Esophagus squamous epithelium (tissue), 5 donors: ENCODE measurements at regions not wholly inside any gene's neighbourhood (a gene's known extent, or its start where the extent isn't known, plus 50 kb on each side); places are given as distances from the start of the nearest gene placed in this dataset.

Source experiments
- DNase-seq: peaks from one replicate; lab custom pipeline; 2025; lab: John Stamatoyannopoulos, UW
- H3K27ac ChIP-seq, 4 donors: fragments of 200-600 bp; sonication (generic); one replicate each; pipeline ENCODE4 v1.5.1; 2016 to 2019; ENCODE audit warnings: mild to moderate bottlenecking in 1 of 4
- H3K27me3 ChIP-seq, 4 donors: fragments of 200-600 bp; sonication (generic); 1 replicate in 3 of 4; 2 replicates in 1 of 4; pipeline versions ENCODE4 v1.5.1 to v1.6.0; 2017 to 2021; ENCODE audit warnings: antibody characterized with exemption in 1 of 4
- H3K36me3 ChIP-seq, 3 donors: fragments of 200-600 bp; sonication (generic); one replicate each; pipeline ENCODE4 v1.5.1; 2016 to 2019
- H3K4me1 ChIP-seq, 3 donors: fragments of 200-600 bp; sonication (generic); one replicate each; pipeline ENCODE4 v1.5.1; 2017 to 2019
- H3K4me3 ChIP-seq, 4 donors: fragments of 200-600 bp; sonication (generic); 1 replicate in 3 of 4; 2 replicates in 1 of 4; pipeline ENCODE4 v1.5.1; 2016 to 2019; ENCODE audit warnings: mild to moderate bottlenecking in 2 of 4, moderate library complexity in 1 of 4
- H3K9me3 ChIP-seq, 3 donors: fragments of 200-600 bp; sonication (generic); one replicate each; pipeline ENCODE4 v1.5.1; 2016 to 2019
- POLR2A ChIP-seq, 4 donors: fragments of 450-650 bp; IDR thresholded peaks; one replicate each; pipeline ENCODE4 v1.6.1; 2017; ENCODE audit warnings: antibody characterized with exemption in 4 of 4, mild to moderate bottlenecking in 4 of 4, moderate library complexity in 3 of 4
- WGBS, 2 donors: methylation state at CpG; one replicate each; pipeline ENCODE4 v1.1.5; 2018; 5-methylcytosine and 5-hydroxymethylcytosine counted together
- intact Hi-C: fragments of 100-400 bp; cut with DNase I; formaldehyde crosslinking; loops from one replicate; pipeline ENCODE4 v1.15.0; 2022
- TF ChIP-seq, protein P1 (sequence below), 6 experiments: fragments of 450-650 bp in 4 of 6; fragments of 200-600 bp in 2 of 6; sonication (generic) in 2 of 6; IDR thresholded peaks; one replicate each; pipeline ENCODE4 v1.5.1; 2016 to 2019; ENCODE audit warnings: antibody characterized with exemption in 6 of 6, mild to moderate bottlenecking in 4 of 6, moderate library complexity in 4 of 6
- donor health status: DM: yes; HTN: yes; CAD: no.

DNA sequence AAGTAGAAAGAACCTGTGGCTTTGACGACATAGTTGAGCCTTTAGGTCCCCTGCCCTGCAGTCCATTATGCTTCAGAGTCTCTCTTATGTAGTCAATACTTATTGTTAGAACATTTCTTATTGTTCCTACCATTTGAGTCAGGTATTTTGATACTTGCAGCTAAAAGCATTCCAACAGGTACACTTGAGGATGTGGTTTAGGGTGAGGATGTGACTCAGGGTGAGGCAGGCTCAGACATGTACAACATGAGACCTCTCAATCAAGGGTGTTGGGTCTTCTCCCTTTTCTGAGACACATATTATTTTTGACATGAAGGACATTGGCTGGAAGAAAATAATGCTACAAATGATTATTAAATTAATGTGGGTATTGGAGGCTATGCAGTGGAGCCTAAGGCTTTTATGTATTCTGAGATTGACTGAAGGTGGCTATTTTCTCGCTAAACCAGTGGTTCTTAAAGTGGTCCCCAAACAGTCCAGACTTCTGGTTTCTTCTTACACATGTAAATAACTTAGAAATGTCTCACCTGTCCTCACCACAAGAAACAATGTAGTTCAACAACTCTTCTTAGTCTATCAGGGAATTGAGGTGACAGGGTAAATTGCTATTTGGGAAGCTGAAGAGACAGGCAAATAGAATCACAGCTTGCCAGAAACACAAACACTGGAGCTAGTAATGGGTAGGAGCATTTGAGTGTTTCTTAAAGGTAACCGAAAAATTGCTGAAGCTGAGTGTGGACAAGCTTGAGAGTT is 135.5 kb upstream of the ZPLD1 start:
- intact Hi-C loops = no loop called here
- Histone ChIP-seq H3K4me3 (no peak overlapping the region), H3K36me3 (no peaks in the 10 kb centered on the region), H3K27me3 (no peaks in the 10 kb centered on the region), H3K4me1 (no peaks in the 10 kb centered on the region), H3K27ac (no peak overlapping the region), H3K9me3 (no peaks in the 10 kb centered on the region)
- TF ChIP-seq POLR2A (IDR thresholded peaks at IDR 0.05) = no peak
- TF ChIP-seq, protein P1, sequence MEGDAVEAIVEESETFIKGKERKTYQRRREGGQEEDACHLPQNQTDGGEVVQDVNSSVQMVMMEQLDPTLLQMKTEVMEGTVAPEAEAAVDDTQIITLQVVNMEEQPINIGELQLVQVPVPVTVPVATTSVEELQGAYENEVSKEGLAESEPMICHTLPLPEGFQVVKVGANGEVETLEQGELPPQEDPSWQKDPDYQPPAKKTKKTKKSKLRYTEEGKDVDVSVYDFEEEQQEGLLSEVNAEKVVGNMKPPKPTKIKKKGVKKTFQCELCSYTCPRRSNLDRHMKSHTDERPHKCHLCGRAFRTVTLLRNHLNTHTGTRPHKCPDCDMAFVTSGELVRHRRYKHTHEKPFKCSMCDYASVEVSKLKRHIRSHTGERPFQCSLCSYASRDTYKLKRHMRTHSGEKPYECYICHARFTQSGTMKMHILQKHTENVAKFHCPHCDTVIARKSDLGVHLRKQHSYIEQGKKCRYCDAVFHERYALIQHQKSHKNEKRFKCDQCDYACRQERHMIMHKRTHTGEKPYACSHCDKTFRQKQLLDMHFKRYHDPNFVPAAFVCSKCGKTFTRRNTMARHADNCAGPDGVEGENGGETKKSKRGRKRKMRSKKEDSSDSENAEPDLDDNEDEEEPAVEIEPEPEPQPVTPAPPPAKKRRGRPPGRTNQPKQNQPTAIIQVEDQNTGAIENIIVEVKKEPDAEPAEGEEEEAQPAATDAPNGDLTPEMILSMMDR (IDR thresholded peaks at IDR 0.05) = no peak
- WGBS, 2 donors = 70 to 79% methylated on average over 3 of the region's 3 CpGs
- no peak for DNase-seq

DNA sequence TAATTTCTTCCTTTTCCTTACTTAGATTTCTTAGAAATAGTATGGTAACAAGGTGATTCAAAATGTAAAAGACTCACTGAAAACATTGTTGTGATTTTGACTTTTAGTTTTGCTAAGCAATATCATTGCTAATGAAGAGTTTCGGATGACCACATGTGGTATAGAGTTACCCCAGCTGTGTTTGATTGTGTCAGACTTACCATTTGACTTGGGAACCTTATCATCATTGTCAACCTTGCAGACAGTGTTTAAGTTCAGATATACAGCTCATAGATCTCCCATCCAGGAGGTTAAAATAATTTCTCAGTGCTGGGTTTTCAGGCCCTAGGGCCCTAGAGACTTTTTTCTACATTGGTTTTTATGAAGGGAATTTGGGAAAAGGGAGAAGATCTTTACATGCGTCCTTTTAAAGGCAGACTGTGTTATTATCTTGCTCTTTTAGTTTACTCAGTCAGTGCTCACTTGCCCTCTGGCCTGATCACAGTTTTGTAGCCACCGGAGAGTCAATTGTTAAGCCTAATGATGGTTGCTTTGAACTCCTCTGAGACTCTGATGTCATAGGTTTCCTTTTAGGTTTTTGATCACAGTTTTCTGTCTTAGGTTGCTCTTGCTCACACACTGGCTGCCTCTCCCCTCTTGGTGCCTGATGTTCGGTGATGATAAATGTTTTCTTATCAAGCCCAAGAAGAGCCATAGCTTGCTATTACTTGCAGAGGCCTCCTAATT is 133.5 kb upstream of the ZPLD1 start:
- Histone ChIP-seq H3K27ac (no peak overlapping the region), H3K4me1 (no peaks in the 10 kb centered on the region), H3K9me3 (no peaks in the 10 kb centered on the region), H3K4me3 (no peak overlapping the region), H3K27me3 (no peaks in the 10 kb centered on the region), H3K36me3 (no peaks in the 10 kb centered on the region)
- 52 to 54% methylated on average over 4 of the region's 4 CpGs for WGBS, 2 donors
- no peak for DNase-seq
- intact Hi-C loops = no loop called here
- TF ChIP-seq, protein P1 (IDR thresholded peaks at IDR 0.05) = no peak
- TF ChIP-seq POLR2A (IDR thresholded peaks at IDR 0.05) = no peak

DNA sequence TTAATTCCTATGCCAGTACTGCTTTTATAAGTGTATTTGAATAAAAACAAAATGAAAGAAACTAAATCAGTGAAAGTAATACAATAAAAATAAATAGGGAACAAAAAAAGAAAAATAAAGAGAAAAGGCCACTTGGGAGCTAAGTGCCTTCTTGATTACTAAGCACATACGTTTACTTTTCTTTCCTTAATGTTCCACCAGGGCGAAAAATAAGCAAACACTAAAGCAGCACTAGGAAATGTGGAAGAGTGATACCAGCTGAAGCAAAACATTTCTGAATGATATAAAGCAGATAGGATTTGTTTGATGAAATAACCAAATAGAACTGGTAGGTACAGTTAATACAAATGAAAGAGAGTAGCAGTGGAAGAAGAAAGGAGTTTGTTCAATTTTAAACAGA is 132.8 kb upstream of the ZPLD1 start:
- TF ChIP-seq, protein P1 (IDR thresholded peaks at IDR 0.05) = no peak
- no peak for TF ChIP-seq POLR2A (IDR thresholded peaks at IDR 0.05)
- no peak overlapping the region for H3K27ac ChIP-seq

DNA sequence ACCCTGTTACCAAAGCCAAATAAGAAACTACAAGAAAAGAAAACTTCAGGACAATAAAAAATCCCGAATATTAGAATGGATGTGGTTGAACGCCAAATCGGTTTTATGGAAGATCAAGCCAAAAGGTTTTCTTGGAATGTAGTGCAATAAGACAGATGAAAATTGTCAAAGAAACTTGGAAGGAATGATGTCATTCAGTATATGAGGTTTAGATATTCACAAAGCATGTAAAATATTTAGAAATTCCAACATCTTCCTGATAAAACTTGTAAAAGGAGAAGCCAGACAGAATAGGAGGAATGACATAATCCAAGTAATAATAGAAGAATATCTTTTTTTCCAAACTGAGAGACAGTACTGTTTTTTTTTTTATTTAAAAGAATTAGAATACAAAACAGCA is 130.3 kb upstream of the ZPLD1 start:
- Histone ChIP-seq H3K36me3 (no peaks in the 10 kb centered on the region), H3K4me1 (no peaks in the 10 kb centered on the region), H3K4me3 (no peak overlapping the region), H3K27me3 (no peaks in the 10 kb centered on the region), H3K27ac (no peak overlapping the region), H3K9me3 (no peaks in the 10 kb centered on the region)
- WGBS, 2 donors = 76 to 83% methylated on average over 3 of the region's 3 CpGs
- no peak for DNase-seq
- TF ChIP-seq POLR2A (IDR thresholded peaks at IDR 0.05) = no peak
- TF ChIP-seq, protein P1 (IDR thresholded peaks at IDR 0.05) = no peak
- intact Hi-C loops = no loop called here

More for the DNA sequence above, 132.8 kb upstream of the ZPLD1 start:
- Histone ChIP-seq H3K9me3 (no peaks in the 10 kb centered on the region), H3K4me3 (no peak overlapping the region), H3K36me3 (no peaks in the 10 kb centered on the region), H3K4me1 (no peaks in the 10 kb centered on the region), H3K27me3 (no peaks in the 10 kb centered on the region)
- intact Hi-C loops = no loop called here
- 50 to 52% methylated on average over 2 of the region's 2 CpGs for WGBS, 2 donors
- DNase-seq = no peak

DNA sequence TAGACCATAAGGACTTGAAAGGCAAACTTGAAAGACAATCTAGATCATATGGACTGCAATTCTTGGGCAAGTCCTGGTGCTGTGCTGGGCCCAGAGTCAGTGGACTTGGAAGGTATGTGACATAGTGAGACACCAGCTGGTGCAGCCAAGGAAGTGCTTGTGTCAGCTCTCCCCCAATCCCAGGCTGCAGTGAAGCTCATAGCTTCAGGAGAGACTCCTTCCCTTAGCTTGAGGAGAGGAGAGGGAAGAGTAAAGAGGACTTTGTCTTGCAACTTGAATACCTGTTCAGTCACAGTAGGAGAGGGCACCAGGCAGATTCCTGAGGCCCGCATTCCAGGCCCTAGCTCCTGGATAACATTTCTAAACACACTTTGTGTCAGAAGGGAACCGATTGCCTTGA is 127.4 kb upstream of the ZPLD1 start:
- Histone ChIP-seq H3K36me3 (no peaks in the 10 kb centered on the region), H3K4me3 (no peak overlapping the region), H3K27me3 (no peaks in the 10 kb centered on the region), H3K9me3 (no peaks in the 10 kb centered on the region), H3K27ac (no peak overlapping the region), H3K4me1 (no peaks in the 10 kb centered on the region)
- TF ChIP-seq, protein P1 (IDR thresholded peaks at IDR 0.05) = no peak
- TF ChIP-seq POLR2A (IDR thresholded peaks at IDR 0.05) = no peak
- DNase-seq = no peak
- intact Hi-C loops = no loop called here
- WGBS, 2 donors = 60 to 86% methylated on average over 2 of the region's 2 CpGs
